HepG2 (cell line): ENCODE measurements at regions not wholly inside any gene's neighbourhood (a gene's known extent, or its start where the extent isn't known, plus 50 kb on each side); places are given as distances from the start of the nearest gene placed in this dataset.

ENCODE experiments used
- ATAC-seq: fragments of 200-7000 bp; cut with Tn5 transposase; 3 replicates; pipeline ENCODE4 v1.9.1; 2020; ENCODE audit warnings: mild to moderate bottlenecking, moderate library complexity
- BruUV-seq: library from RNA; stranded (reverse); fragments of 400-500 nt; replicated peaks from 2 replicates; lab custom pipeline; 2021; lab: Mats Ljungman, UMichigan
- CTCF ChIA-PET: fragments of 300-600 bp; formaldehyde crosslinking; extraction: SDS; loops from one replicate; lab custom pipeline; 2021; ENCODE audit warnings: low total read pairs, inconsistent platforms, low intra/inter-chr PET ratio; lab: Yijun Ruan, JAX
- POLR2A ChIA-PET: fragments of 350-600 bp; sonication (Branson Sonifier 250); formaldehyde crosslinking; loops from one replicate; lab custom pipeline; 2020; ENCODE audit warnings: antibody characterized with exemption, inconsistent platforms; lab: Yijun Ruan, JAX
- DNase-seq: peaks from one replicate; pipeline ENCODE4 v3.0.0-alpha.2; 2015; ENCODE audit warnings: low spot score
- FAIRE-seq: peaks from 3 replicates; lab custom pipeline; 2011; peaks lifted over from hg19 to GRCh38; lab: Jason Lieb, UNC
- H2AFZ ChIP-seq: one replicate; pipeline ENCODE4 v1.6.1; 2011; ENCODE audit warnings: low read length, inconsistent platforms
- H3K27ac ChIP-seq: fragments of 300-600 bp; 3 replicates; pipeline ENCODE4 v1.8.0; 2011; ENCODE audit warnings: mixed run types, mild to moderate bottlenecking, mixed read lengths, low read length, inconsistent platforms; ENCODE audit not compliant: insufficient read depth; ENCODE audit errors: extremely low read length
- H3K27me3 ChIP-seq, 2 experiments: fragments of 200-600 bp in 1 of 2; 2 replicates in 1 of 2; 3 replicates in 1 of 2; pipeline versions ENCODE4 v1.6.0 to v1.8.0; 2011; ENCODE audit warnings: low read length in 2 of 2, mild to moderate bottlenecking in 2 of 2, moderate library complexity in 2 of 2, inconsistent platforms in 1 of 2; ENCODE audit not compliant: insufficient read depth in 2 of 2, control insufficient read depth in 1 of 2
- H3K36me3 ChIP-seq, 2 experiments: fragments of 200-600 bp in 1 of 2; replicated peaks in 1 of 2; 2 replicates in 1 of 2; 3 replicates in 1 of 2; pipeline versions ENCODE4 v1.5.1 to v1.8.0; 2011; ENCODE audit warnings: low read length in 2 of 2, inconsistent platforms in 1 of 2; ENCODE audit not compliant: insufficient read depth in 2 of 2, control insufficient read depth in 1 of 2
- H3K4me1 ChIP-seq: 2 replicates; pipeline ENCODE4 v1.5.1; 2012; ENCODE audit warnings: low read length, inconsistent platforms; ENCODE audit not compliant: insufficient read depth
- H3K4me2 ChIP-seq: 2 replicates; pipeline ENCODE4 v1.6.0; 2011; ENCODE audit warnings: low read depth, low read length, inconsistent platforms
- H3K4me3 ChIP-seq, 3 experiments: fragments of 200-600 bp in 1 of 3; sonication (generic), shearing (Covaris generic) in 1 of 3; replicated peaks in 1 of 3; 2 replicates each; pipeline ENCODE4 v1.5.1; 2011 to 2016; ENCODE audit warnings: low read length in 3 of 3, inconsistent platforms in 2 of 3, low read depth in 2 of 3, mild to moderate bottlenecking in 2 of 3, control low read depth in 1 of 3, mixed read lengths in 1 of 3; ENCODE audit not compliant: insufficient read depth in 1 of 3
- H3K79me2 ChIP-seq: one replicate; pipeline ENCODE4 v1.6.1; 2011; ENCODE audit warnings: low read length, inconsistent platforms; ENCODE audit not compliant: insufficient read depth
- H3K9ac ChIP-seq: 2 replicates; pipeline ENCODE4 v1.6.0; 2011; ENCODE audit warnings: mild to moderate bottlenecking, low read depth, low read length, inconsistent platforms; ENCODE audit not compliant: insufficient read depth
- H3K9me3 ChIP-seq: 2 replicates; pipeline ENCODE4 v1.5.1; 2012; ENCODE audit warnings: mild to moderate bottlenecking, low read length
- H4K20me1 ChIP-seq: 2 replicates; pipeline ENCODE4 v1.6.0; 2011; ENCODE audit warnings: inconsistent platforms, mild to moderate bottlenecking, low read length, moderate library complexity; ENCODE audit not compliant: insufficient read depth
- ATF7-NPFF ChIP-seq: sonication (generic); formaldehyde crosslinking; IDR thresholded peaks from 2 replicates; pipeline ENCODE4 v1.8.1; 2023; ENCODE audit warnings: mild to moderate bottlenecking, low read depth, missing genetic modification reagents, moderate library complexity
- EEA1 ChIP-seq: sonication (generic); formaldehyde crosslinking; IDR thresholded peaks from 2 replicates; pipeline ENCODE4 v1.5.1; 2020; ENCODE audit warnings: mild to moderate bottlenecking, missing genetic modification reagents, borderline replicate concordance
- HNRNPLL ChIP-seq: fragments of 200-400 bp; formaldehyde crosslinking; IDR thresholded peaks from 2 replicates; pipeline ENCODE4 v1.6.1; 2017; ENCODE audit warnings: mild to moderate bottlenecking, low read depth, low read length; ENCODE audit not compliant: poor library complexity, severe bottlenecking
- KLF16 ChIP-seq, 2 experiments: sonication (generic) in 1 of 2; formaldehyde crosslinking in 1 of 2; IDR thresholded peaks; 2 replicates each; pipeline versions ENCODE4 v1.6.1 to v1.8.0; 2016 to 2023; ENCODE audit warnings: missing genetic modification reagents in 2 of 2, missing compliant biosample characterization in 1 of 2
- LCORL ChIP-seq, 2 experiments: fragments of 450-650 bp in 1 of 2; sonication (generic) in 1 of 2; formaldehyde crosslinking in 1 of 2; IDR thresholded peaks; 2 replicates each; pipeline versions ENCODE4 v1.5.0 to v1.6.1; 2017 to 2020; ENCODE audit warnings: antibody characterized with exemption in 1 of 2, missing genetic modification reagents in 1 of 2
- MTF1 ChIP-seq: sonication (generic); formaldehyde crosslinking; IDR thresholded peaks from 2 replicates; pipeline ENCODE4 v1.5.0; 2020; ENCODE audit warnings: missing genetic modification reagents
- RBM22 ChIP-seq: fragments of 200-400 bp; formaldehyde crosslinking; optimal IDR thresholded peaks from 2 replicates; pipeline ENCODE3; 2017; ENCODE audit warnings: mild to moderate bottlenecking, low read length, moderate library complexity
- RORA ChIP-seq: sonication (generic); formaldehyde crosslinking; IDR thresholded peaks from 2 replicates; pipeline ENCODE4 v1.5.0; 2020; ENCODE audit warnings: mild to moderate bottlenecking, missing genetic modification reagents, moderate library complexity
- YY1 ChIP-seq: IDR thresholded peaks from 2 replicates; pipeline ENCODE4 v1.6.1; 2011; ENCODE audit warnings: low read length, low read depth, moderate library complexity, mild to moderate bottlenecking; ENCODE audit not compliant: insufficient read depth, insufficient replicate concordance
- ZC3H13 ChIP-seq: sonication (generic); formaldehyde crosslinking; IDR thresholded peaks from 2 replicates; pipeline ENCODE4 v1.8.1; 2023; ENCODE audit warnings: mild to moderate bottlenecking, missing genetic modification reagents, moderate library complexity
- ZNF124 ChIP-seq: sonication (generic); formaldehyde crosslinking; IDR thresholded peaks from 2 replicates; pipeline ENCODE4 v1.4.0; 2020; ENCODE audit warnings: missing genetic modification reagents
- ZNF335 ChIP-seq: sonication (generic); formaldehyde crosslinking; IDR thresholded peaks from 2 replicates; pipeline ENCODE4 v1.4.0; 2020; ENCODE audit warnings: missing genetic modification reagents
- ZNF431 ChIP-seq: sonication (generic); formaldehyde crosslinking; IDR thresholded peaks from 2 replicates; pipeline ENCODE4 v1.9.0; 2022; ENCODE audit warnings: missing genetic modification reagents, low read depth, mild to moderate bottlenecking, borderline replicate concordance
- ZNF510 ChIP-seq: sonication (generic); formaldehyde crosslinking; IDR thresholded peaks from 2 replicates; pipeline ENCODE4 v1.4.0; 2020; ENCODE audit warnings: low read depth, mild to moderate bottlenecking, missing genetic modification reagents
- ZNF576 ChIP-seq: sonication (generic); formaldehyde crosslinking; IDR thresholded peaks from 2 replicates; pipeline ENCODE4 v1.4.0; 2020; ENCODE audit warnings: mild to moderate bottlenecking, missing genetic modification reagents
- ZNF605 ChIP-seq: sonication (generic); formaldehyde crosslinking; IDR thresholded peaks from 2 replicates; pipeline ENCODE4 v1.8.0; 2022; ENCODE audit warnings: mild to moderate bottlenecking, missing genetic modification reagents
- ZNF790 ChIP-seq: sonication (generic); formaldehyde crosslinking; IDR thresholded peaks from 2 replicates; pipeline ENCODE4 v1.8.0; 2022; ENCODE audit warnings: missing genetic modification reagents, mild to moderate bottlenecking, borderline replicate concordance
- WGBS: methylation state at CpG from one replicate; pipeline ENCODE4 v1.1.6; 2017; ENCODE audit warnings: low lambda C conversion rate; 5-methylcytosine and 5-hydroxymethylcytosine counted together
- in situ Hi-C: cut with HindIII; loops from 2 replicates; pipeline ENCODE4 v1.10.0; 2017; ENCODE audit warnings: low pct_unique_long_range_greater_than_20kb; ENCODE audit not compliant: extremely low pct_ligation_motif_present
- intact Hi-C: fragments of 100-400 bp; cut with micrococcal nuclease; formaldehyde crosslinking; loops from one replicate; pipeline ENCODE4 v1.10.0; 2022; ENCODE audit not compliant: unreplicated experiment
- TF ChIP-seq, protein P1 (sequence below): sonication (generic); formaldehyde crosslinking; IDR thresholded peaks from 2 replicates; pipeline ENCODE4; 2020; ENCODE audit warnings: missing genetic modification reagents, mild to moderate bottlenecking, borderline replicate concordance

GRCh38 chr18:40642692-40643229 is 1312.3 kb upstream of the PIK3C3 start:
- no peak for ATAC-seq
- BruUV-seq = no TSS peak
- H2AFZ ChIP-seq = no peak overlapping the region
- no peak for DNase-seq
- ChIA-PET CTCF (no interaction called here), POLR2A (no interaction called here)
- H3K79me2 ChIP-seq = no peaks in the 10 kb centered on the region
- no peaks in the 10 kb centered on the region for H4K20me1 ChIP-seq
- H3K4me3 ChIP-seq = no peak overlapping the region
- FAIRE-seq = no peak
- no peaks in the 10 kb centered on the region for H3K36me3 ChIP-seq
- H3K9ac ChIP-seq = no peak overlapping the region
- intact Hi-C loops (no loop called here), in situ Hi-C loops (no loop called here)
- H3K27ac ChIP-seq = no peak overlapping the region
- no peaks in the 10 kb centered on the region for H3K9me3 ChIP-seq
- H3K27me3 ChIP-seq = no peaks in the 10 kb centered on the region
- TF ChIP-seq ZNF605 (CRISPR knock-in tag) = no peak
- TF ChIP-seq ZNF431 (CRISPR knock-in tag) = no peak
- TF ChIP-seq RORA = no peak
- TF ChIP-seq KLF16 (CRISPR knock-in tag; IDR thresholded peaks at IDR 0.05) = no peak
- no peak for TF ChIP-seq LCORL (IDR thresholded peaks at IDR 0.05)
- TF ChIP-seq LCORL (CRISPR knock-in tag; IDR thresholded peaks at IDR 0.05) = no peak
- no peak for TF ChIP-seq ZNF335 (CRISPR knock-in tag)
- TF ChIP-seq ZNF576 (CRISPR knock-in tag) = no peak
- no peak for TF ChIP-seq ZNF510 (CRISPR knock-in tag)
- TF ChIP-seq HNRNPLL = no peak
- TF ChIP-seq, protein P1, sequence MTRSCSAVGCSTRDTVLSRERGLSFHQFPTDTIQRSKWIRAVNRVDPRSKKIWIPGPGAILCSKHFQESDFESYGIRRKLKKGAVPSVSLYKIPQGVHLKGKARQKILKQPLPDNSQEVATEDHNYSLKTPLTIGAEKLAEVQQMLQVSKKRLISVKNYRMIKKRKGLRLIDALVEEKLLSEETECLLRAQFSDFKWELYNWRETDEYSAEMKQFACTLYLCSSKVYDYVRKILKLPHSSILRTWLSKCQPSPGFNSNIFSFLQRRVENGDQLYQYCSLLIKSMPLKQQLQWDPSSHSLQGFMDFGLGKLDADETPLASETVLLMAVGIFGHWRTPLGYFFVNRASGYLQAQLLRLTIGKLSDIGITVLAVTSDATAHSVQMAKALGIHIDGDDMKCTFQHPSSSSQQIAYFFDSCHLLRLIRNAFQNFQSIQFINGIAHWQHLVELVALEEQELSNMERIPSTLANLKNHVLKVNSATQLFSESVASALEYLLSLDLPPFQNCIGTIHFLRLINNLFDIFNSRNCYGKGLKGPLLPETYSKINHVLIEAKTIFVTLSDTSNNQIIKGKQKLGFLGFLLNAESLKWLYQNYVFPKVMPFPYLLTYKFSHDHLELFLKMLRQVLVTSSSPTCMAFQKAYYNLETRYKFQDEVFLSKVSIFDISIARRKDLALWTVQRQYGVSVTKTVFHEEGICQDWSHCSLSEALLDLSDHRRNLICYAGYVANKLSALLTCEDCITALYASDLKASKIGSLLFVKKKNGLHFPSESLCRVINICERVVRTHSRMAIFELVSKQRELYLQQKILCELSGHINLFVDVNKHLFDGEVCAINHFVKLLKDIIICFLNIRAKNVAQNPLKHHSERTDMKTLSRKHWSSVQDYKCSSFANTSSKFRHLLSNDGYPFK (CRISPR knock-in tag) = no peak
- no peak for TF ChIP-seq ZNF124 (CRISPR knock-in tag)
- TF ChIP-seq ZNF790 (CRISPR knock-in tag) = no peak
- no peak for TF ChIP-seq EEA1 (CRISPR knock-in tag)
- no peak for TF ChIP-seq ATF7-NPFF
- TF ChIP-seq RBM22 = no peak
- TF ChIP-seq YY1 = no peak
- no peak for TF ChIP-seq ZC3H13
- TF ChIP-seq MTF1 (CRISPR knock-in tag) = no peak
- no peaks in the 10 kb centered on the region for H3K4me1 ChIP-seq
- H3K4me2 ChIP-seq = no peak overlapping the region
- 0% methylated on average over 4 of the region's 4 CpGs for WGBS
